Lung (tissue), 11 donors: ENCODE measurements at regions not wholly inside any gene's neighbourhood (a gene's known extent, or its start where the extent isn't known, plus 50 kb on each side); places are given as distances from the start of the nearest gene placed in this dataset.
A peak's percentile ranks its signal among the peaks of the same experiment; 100 is the strongest.

ENCODE experiments used
- ATAC-seq: fragments of 200-7000 bp; cut with Tn5 transposase; one replicate; pipeline ENCODE4 v1.9.1; 2020; ENCODE audit warnings: moderate number of reproducible peaks; ENCODE audit not compliant: insufficient read depth, low FRiP score
- DNase-seq, 3 donors: peaks; one replicate each; pipeline ENCODE4 v3.0.0-alpha.2; 2013 to 2017
- H3K27ac ChIP-seq, 2 donors: one replicate each; pipeline ENCODE4 v1.5.1; 2013; ENCODE audit warnings: mild to moderate bottlenecking in 2 of 2, moderate library complexity in 2 of 2, control low read depth in 1 of 2, inconsistent platforms in 1 of 2, low read depth in 1 of 2, low read length in 1 of 2
- H3K27me3 ChIP-seq, 3 donors: one replicate each; pipeline ENCODE4 v1.5.1; 2013; ENCODE audit warnings: low read length in 2 of 3; ENCODE audit not compliant: control insufficient read depth in 3 of 3, insufficient read depth in 3 of 3
- H3K36me3 ChIP-seq, 4 donors: one replicate each; pipeline ENCODE4 v1.5.1; 2013; ENCODE audit warnings: low read length in 4 of 4, mild to moderate bottlenecking in 1 of 4, moderate library complexity in 1 of 4; ENCODE audit not compliant: control insufficient read depth in 4 of 4, insufficient read depth in 4 of 4
- H3K4me1 ChIP-seq, 5 donors: one replicate each; pipeline ENCODE4 v1.5.1; 2013; ENCODE audit warnings: low read length in 5 of 5, mild to moderate bottlenecking in 2 of 5, moderate library complexity in 1 of 5; ENCODE audit not compliant: control insufficient read depth in 5 of 5, insufficient read depth in 5 of 5
- H3K4me3 ChIP-seq: one replicate; pipeline ENCODE4 v1.5.1; 2013; ENCODE audit warnings: mild to moderate bottlenecking, control low read depth, moderate library complexity
- H3K9ac ChIP-seq, 2 donors: one replicate each; pipeline ENCODE4 v1.5.1; 2013; ENCODE audit warnings: low read length in 2 of 2, control low read depth in 1 of 2; ENCODE audit not compliant: insufficient read depth in 1 of 2
- H3K9me3 ChIP-seq, 4 donors: one replicate each; pipeline ENCODE4 v1.5.1; 2013; ENCODE audit warnings: low read length in 3 of 4, mild to moderate bottlenecking in 1 of 4, moderate library complexity in 1 of 4; ENCODE audit not compliant: control insufficient read depth in 4 of 4, insufficient read depth in 3 of 4
- WGBS, 2 donors: extraction: QIAGEN DNeasy Blood & Tissue Kit; methylation state at CpG; one replicate each; pipeline ENCODE4 v1.1.7; 2013; 5-methylcytosine and 5-hydroxymethylcytosine counted together
- TF ChIP-seq, protein P1 (sequence below): IDR thresholded peaks from 2 replicates; pipeline ENCODE4 v1.5.1; 2012; ENCODE audit warnings: mild to moderate bottlenecking; ENCODE audit errors: control extremely low read depth, extremely low read depth
- donor health status: control.
- donor health status: control.
- donor health status: Bipolar disorder and iron deficiency.
- donor health status: healthy.
- donor health status: DM: yes; HTN: yes; CAD: no.

- no peaks in the 10 kb centered on the region for H3K27me3 ChIP-seq
- H3K9me3 ChIP-seq = no peaks in the 10 kb centered on the region
- H3K9ac ChIP-seq = no peak overlapping the region
- ATAC-seq = no peak
- WGBS, 2 donors = 84 to 89% methylated on average over 6 of the region's 6 CpGs
- peaks cover 0 to 11% (median 0%) of the 10 kb centered on the region in 5 donors for H3K4me1 ChIP-seq
- H3K4me3 ChIP-seq = no peak overlapping the region
- DNase-seq = no peak
- TF ChIP-seq, protein P1, sequence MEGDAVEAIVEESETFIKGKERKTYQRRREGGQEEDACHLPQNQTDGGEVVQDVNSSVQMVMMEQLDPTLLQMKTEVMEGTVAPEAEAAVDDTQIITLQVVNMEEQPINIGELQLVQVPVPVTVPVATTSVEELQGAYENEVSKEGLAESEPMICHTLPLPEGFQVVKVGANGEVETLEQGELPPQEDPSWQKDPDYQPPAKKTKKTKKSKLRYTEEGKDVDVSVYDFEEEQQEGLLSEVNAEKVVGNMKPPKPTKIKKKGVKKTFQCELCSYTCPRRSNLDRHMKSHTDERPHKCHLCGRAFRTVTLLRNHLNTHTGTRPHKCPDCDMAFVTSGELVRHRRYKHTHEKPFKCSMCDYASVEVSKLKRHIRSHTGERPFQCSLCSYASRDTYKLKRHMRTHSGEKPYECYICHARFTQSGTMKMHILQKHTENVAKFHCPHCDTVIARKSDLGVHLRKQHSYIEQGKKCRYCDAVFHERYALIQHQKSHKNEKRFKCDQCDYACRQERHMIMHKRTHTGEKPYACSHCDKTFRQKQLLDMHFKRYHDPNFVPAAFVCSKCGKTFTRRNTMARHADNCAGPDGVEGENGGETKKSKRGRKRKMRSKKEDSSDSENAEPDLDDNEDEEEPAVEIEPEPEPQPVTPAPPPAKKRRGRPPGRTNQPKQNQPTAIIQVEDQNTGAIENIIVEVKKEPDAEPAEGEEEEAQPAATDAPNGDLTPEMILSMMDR = no peak
- no peak overlapping the region for H3K27ac ChIP-seq
- H3K36me3 ChIP-seq = no peaks in the 10 kb centered on the region
These were observed 154.3 kb downstream of the ICE1 start for GRCh38 chr5:5576744-5577143.

DNA sequence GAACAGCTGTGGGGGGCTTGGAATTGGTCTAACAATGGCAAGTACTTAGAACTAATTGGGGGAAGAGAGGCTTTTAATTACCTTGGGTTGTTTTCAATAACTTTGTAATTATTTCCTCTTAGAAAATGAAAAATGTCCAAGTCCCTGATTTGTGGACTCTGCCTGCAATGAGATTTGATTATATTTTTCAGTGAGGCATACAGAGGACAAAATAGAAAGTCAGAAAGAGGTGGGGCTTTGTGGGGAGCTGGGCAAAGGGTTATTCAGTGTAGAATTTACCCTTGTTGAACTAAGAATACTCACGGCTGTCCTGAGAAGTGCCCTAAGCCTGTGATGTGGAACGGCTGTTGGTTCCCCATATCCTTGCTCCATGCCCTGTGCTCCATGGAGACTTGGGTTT is 153.0 kb downstream of the ICE1 start:
- no peak for DNase-seq
- H3K27me3 ChIP-seq = no peaks in the 10 kb centered on the region
- H3K36me3 ChIP-seq = no peaks in the 10 kb centered on the region
- peaks cover 0 to 11% (median 0%) of the 10 kb centered on the region in 5 donors for H3K4me1 ChIP-seq
- TF ChIP-seq, protein P1 = no peak
- no peak overlapping the region for H3K27ac ChIP-seq
- no peak for ATAC-seq
- H3K9me3 ChIP-seq = no peaks in the 10 kb centered on the region
- no peak overlapping the region for H3K9ac ChIP-seq
- H3K4me3 ChIP-seq = no peak overlapping the region
- 88 to 90% methylated on average over 2 of the region's 2 CpGs for WGBS, 2 donors

GRCh38 chr5:5573798-5574380 is 151.4 kb downstream of the ICE1 start:
- Histone ChIP-seq H3K4me3 (no peak overlapping the region), H3K9ac (no peak overlapping the region), H3K9me3 (no peaks in the 10 kb centered on the region), H3K4me1 (peaks cover 0 to 11% (median 0%) of the 10 kb centered on the region in 5 donors), H3K36me3 (no peaks in the 10 kb centered on the region), H3K27ac (no peak overlapping the region), H3K27me3 (no peaks in the 10 kb centered on the region)
- no peak for ATAC-seq
- WGBS, 2 donors = 80 to 93% methylated on average over 15 of the region's 15 CpGs
- TF ChIP-seq, protein P1 = no peak
- DNase-seq = peak in 1 of 3 donors; percentile 12
